ENCODE measurements at regions not wholly inside any gene's neighbourhood (a gene's known extent, or its start where the extent isn't known, plus 50 kb on each side); places are given as distances from the start of the nearest gene placed in this dataset.
"Not testable (repeated sequence)": the region's sequence is repeated elsewhere in the genome, so short reads cannot be mapped to it uniquely, and the experiment has no call there.

- Histone ChIP-seq H3K36me3 (no peaks in the 10 kb centered on the region), H3K27ac (no peak overlapping the region), H3K27me3 (ENCODE audit: insufficient read depth, low read depth, severe bottlenecking) (no peaks in the 10 kb centered on the region), H3K4me3 (ENCODE audit: low read depth, low read length) (no peak overlapping the region), H3K9me3 (ENCODE audit: severe bottlenecking) (no peaks in the 10 kb centered on the region)
- no peak for DNase-seq
- TF ChIP-seq, protein P1, sequence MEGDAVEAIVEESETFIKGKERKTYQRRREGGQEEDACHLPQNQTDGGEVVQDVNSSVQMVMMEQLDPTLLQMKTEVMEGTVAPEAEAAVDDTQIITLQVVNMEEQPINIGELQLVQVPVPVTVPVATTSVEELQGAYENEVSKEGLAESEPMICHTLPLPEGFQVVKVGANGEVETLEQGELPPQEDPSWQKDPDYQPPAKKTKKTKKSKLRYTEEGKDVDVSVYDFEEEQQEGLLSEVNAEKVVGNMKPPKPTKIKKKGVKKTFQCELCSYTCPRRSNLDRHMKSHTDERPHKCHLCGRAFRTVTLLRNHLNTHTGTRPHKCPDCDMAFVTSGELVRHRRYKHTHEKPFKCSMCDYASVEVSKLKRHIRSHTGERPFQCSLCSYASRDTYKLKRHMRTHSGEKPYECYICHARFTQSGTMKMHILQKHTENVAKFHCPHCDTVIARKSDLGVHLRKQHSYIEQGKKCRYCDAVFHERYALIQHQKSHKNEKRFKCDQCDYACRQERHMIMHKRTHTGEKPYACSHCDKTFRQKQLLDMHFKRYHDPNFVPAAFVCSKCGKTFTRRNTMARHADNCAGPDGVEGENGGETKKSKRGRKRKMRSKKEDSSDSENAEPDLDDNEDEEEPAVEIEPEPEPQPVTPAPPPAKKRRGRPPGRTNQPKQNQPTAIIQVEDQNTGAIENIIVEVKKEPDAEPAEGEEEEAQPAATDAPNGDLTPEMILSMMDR (IDR thresholded peaks at IDR 0.05; ENCODE audit: low read depth, low read length) = no peak
These were observed 855.2 kb upstream of the ADGRB3 start for GRCh38 chr6:67779876-67780275.

- DNase-seq = no peak
- Histone ChIP-seq H3K4me3 (ENCODE audit: low read depth, low read length) (no peak overlapping the region), H3K27ac (no peak overlapping the region), H3K36me3 (no peaks in the 10 kb centered on the region), H3K9me3 (ENCODE audit: severe bottlenecking) (no peaks in the 10 kb centered on the region), H3K27me3 (ENCODE audit: insufficient read depth, low read depth, severe bottlenecking) (no peaks in the 10 kb centered on the region)
- TF ChIP-seq, protein P1 (IDR thresholded peaks at IDR 0.05; ENCODE audit: low read depth, low read length) = no peak
These were observed 859.7 kb upstream of the ADGRB3 start for GRCh38 chr6:67775333-67775732.

DNA sequence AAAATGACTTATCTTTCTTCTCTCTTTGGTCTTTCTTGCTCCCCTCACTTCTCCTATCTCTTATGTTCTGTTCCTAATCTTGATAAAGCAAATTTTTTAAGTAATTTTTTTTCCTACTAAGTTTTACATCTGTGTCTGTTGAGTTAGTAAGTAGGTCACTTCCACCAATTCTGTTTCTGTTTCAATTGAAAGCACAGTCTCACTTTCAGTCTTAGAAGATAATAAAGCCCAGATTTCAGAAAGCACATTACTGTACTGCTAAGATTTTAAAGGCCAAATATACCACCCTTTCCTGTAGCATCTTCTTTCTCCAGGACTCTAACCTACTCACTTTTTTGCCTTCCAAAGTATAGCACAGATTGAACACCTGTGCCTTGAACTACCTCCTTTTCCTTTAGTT lies 866.1 kb upstream of the ADGRB3 start:
- DNase-seq = no peak

DNA sequence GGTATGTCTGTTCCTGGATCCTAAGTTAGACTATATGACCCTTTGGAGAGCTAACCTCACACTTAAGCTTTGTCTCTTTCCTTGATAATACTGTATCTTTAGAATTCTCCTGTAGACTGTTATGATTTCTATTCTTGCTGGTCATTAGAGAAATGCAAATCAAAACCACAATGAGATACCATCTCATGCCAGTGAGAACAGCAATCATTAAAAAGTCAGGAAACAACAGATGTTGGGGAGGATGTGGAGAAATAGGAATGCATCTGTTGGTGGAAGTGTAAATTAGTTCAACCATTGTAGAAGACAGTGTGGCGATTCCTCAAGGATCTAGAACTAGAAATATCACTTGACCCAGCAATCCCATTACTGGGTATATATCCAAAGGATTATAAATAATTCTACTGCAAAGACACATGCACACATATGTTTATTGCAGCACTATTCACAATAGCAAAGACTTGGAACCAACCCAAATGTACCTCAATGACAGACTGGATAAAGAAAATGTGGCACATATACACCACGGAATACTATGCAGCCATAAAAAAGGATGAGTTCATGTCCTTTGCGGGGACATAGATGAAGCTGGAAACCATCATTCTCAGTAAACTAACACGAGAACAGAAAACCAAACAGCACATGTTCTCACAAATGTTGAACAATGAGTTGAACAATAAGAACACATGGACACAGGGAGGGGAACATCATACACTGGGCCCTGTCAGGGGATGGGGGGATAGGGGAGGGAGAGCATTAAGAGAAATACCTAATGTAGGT lies 867.8 kb upstream of the ADGRB3 start:
- not testable (repeated sequence) for H3K36me3 ChIP-seq; H3K4me3 ChIP-seq (ENCODE audit: low read depth, low read length); DNase-seq; H3K27me3 ChIP-seq (ENCODE audit: insufficient read depth, low read depth, severe bottlenecking); H3K27ac ChIP-seq; H3K9me3 ChIP-seq (ENCODE audit: severe bottlenecking)

More for the DNA sequence above, 866.1 kb upstream of the ADGRB3 start:
- Histone ChIP-seq H3K9me3 (ENCODE audit: severe bottlenecking) (no peaks in the 10 kb centered on the region), H3K27me3 (ENCODE audit: insufficient read depth, low read depth, severe bottlenecking) (no peaks in the 10 kb centered on the region), H3K4me3 (ENCODE audit: low read depth, low read length) (no peak overlapping the region), H3K36me3 (no peaks in the 10 kb centered on the region), H3K27ac (no peak overlapping the region)
- TF ChIP-seq, protein P1 (IDR thresholded peaks at IDR 0.05; ENCODE audit: low read depth, low read length) = no peak

DNA sequence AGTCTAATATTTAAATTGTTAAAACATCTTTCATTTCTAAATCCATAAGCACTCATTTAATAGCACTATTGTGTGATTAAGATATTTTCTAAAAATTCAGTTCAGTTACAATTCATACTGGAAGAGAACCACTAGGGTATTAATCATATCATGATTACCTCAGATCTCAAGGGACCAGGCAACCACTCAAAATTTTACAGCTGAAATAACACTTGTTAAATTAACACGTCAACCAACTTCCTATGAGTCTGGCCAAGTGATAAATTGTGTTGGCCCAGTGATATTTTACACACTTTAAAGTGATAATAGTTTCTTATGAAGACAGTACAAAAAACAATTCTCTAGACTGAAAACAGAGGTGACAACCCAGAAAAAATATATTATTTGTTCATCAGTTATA lies 869.0 kb upstream of the ADGRB3 start:
- Histone ChIP-seq H3K27ac (no peak overlapping the region), H3K9me3 (ENCODE audit: severe bottlenecking) (no peaks in the 10 kb centered on the region), H3K36me3 (no peaks in the 10 kb centered on the region), H3K4me3 (ENCODE audit: low read depth, low read length) (no peak overlapping the region), H3K27me3 (ENCODE audit: insufficient read depth, low read depth, severe bottlenecking) (no peaks in the 10 kb centered on the region)
- no peak for DNase-seq
- TF ChIP-seq, protein P1 (IDR thresholded peaks at IDR 0.05; ENCODE audit: low read depth, low read length) = no peak

GRCh38 chr6:67759001-67759400 lies 876.1 kb upstream of the ADGRB3 start:
- DNase-seq = no peak
- H3K36me3 ChIP-seq = no peaks in the 10 kb centered on the region
- H3K9me3 ChIP-seq (ENCODE audit: severe bottlenecking) = no peaks in the 10 kb centered on the region
- H3K27me3 ChIP-seq (ENCODE audit: insufficient read depth, low read depth, severe bottlenecking) = no peaks in the 10 kb centered on the region
- no peak overlapping the region for H3K27ac ChIP-seq
- TF ChIP-seq, protein P1 (IDR thresholded peaks at IDR 0.05; ENCODE audit: low read depth, low read length) = no peak
- no peak overlapping the region for H3K4me3 ChIP-seq (ENCODE audit: low read depth, low read length)
